ENCODE measurements at regions not wholly inside any gene's neighbourhood (a gene's known extent, or its start where the extent isn't known, plus 50 kb on each side); places are given as distances from the start of the nearest gene placed in this dataset.

DNA sequence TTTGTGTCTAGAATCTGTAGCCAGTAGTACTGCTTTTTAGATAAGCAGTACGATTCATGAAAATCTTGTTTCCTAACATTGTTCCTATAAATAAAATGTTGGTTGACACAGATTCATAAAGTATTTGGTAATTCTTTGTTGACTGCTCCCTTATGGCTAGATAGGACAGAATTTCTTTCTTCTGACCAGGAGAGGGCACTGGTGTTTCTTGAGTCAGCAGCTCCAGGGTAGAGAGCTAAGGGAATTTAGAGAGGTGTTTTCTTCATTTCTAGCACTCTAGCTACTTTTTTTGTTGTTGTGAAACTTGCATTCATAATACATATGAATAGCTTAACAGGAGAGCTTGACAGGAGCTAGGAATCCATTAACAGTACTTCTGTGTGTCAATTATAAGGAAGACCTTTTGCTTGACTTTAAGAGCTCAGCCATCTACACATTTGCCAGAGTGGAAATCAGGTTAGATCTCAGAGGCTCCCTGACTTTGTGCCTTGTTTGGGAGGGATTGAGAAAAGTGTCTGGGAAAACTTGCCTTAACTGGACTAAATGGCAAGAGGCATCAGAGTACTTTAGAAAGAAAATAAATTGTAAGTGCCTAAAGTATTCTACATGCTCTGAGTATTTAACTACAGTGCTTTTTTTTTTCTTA, 756.1 kb downstream of the SH3BGRL start:
- H3K4me1 Mint-ChIP-seq, result no peaks in the 10 kb centered on the region
- H2BK5ac ChIP-seq (ENCODE audit: insufficient read length, low read length), result no peak overlapping the region
- H3K9me3 Mint-ChIP-seq, result peaks cover 50 to 65% of the 10 kb centered on the region in 2 experiments
- DNase-seq, result no peak
- H3K9ac ChIP-seq (ENCODE audit: extremely low read depth, insufficient read length, low read length), result no peak overlapping the region
- H3K23ac ChIP-seq (ENCODE audit: insufficient read length, low read depth, low read length), result no peak overlapping the region
- no peak overlapping the region for H3K4ac ChIP-seq (ENCODE audit: low read depth, low read length)
- no peak overlapping the region for H3K27ac ChIP-seq (ENCODE audit: insufficient read length, low read depth, low read length)
- no peaks in the 10 kb centered on the region for H3K23me2 ChIP-seq (ENCODE audit: insufficient read length, low read depth, low read length, poor library complexity, severe bottlenecking)
- no peak overlapping the region for H3K56ac ChIP-seq (ENCODE audit: insufficient read length, low read depth, low read length)
- H3K18ac ChIP-seq (ENCODE audit: insufficient read length, low read depth, low read length), result no peak overlapping the region
- H3K27me3 Mint-ChIP-seq (ENCODE audit: low read depth), result no peaks in the 10 kb centered on the region
- H3K4me1 ChIP-seq (ENCODE audit: insufficient read depth, low read length), result no peaks in the 10 kb centered on the region
- H2AFZ ChIP-seq (ENCODE audit: low read length), result no peak overlapping the region
- H3K14ac ChIP-seq (ENCODE audit: insufficient read depth, low read length), result no peak overlapping the region
- H4K91ac ChIP-seq (ENCODE audit: insufficient read length, low read depth, low read length), result no peak overlapping the region
- H3K27ac Mint-ChIP-seq, result no peak overlapping the region
- H2BK12ac ChIP-seq (ENCODE audit: insufficient read length, low read depth, low read length), result no peak overlapping the region
- no peak overlapping the region for H2BK120ac ChIP-seq (ENCODE audit: low read depth, low read length, poor library complexity, severe bottlenecking)
- H4K5ac ChIP-seq (ENCODE audit: insufficient read length, low read depth, low read length), result no peak overlapping the region
- no peak overlapping the region for H2AK5ac ChIP-seq (ENCODE audit: insufficient read length, low read length)
- TF ChIP-seq, protein P1, sequence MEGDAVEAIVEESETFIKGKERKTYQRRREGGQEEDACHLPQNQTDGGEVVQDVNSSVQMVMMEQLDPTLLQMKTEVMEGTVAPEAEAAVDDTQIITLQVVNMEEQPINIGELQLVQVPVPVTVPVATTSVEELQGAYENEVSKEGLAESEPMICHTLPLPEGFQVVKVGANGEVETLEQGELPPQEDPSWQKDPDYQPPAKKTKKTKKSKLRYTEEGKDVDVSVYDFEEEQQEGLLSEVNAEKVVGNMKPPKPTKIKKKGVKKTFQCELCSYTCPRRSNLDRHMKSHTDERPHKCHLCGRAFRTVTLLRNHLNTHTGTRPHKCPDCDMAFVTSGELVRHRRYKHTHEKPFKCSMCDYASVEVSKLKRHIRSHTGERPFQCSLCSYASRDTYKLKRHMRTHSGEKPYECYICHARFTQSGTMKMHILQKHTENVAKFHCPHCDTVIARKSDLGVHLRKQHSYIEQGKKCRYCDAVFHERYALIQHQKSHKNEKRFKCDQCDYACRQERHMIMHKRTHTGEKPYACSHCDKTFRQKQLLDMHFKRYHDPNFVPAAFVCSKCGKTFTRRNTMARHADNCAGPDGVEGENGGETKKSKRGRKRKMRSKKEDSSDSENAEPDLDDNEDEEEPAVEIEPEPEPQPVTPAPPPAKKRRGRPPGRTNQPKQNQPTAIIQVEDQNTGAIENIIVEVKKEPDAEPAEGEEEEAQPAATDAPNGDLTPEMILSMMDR (conservative IDR thresholded peaks at IDR 0.05), result peak; percentile 52; the same call in 2 of the 3 replicates
- H3K79me1 ChIP-seq (ENCODE audit: insufficient read depth, low read depth, low read length, poor library complexity, severe bottlenecking), result no peaks in the 10 kb centered on the region
- peaks cover 48% of the 10 kb centered on the region for H3K9me3 ChIP-seq (ENCODE audit: control insufficient read depth, low read depth, low read length)
- no peak overlapping the region for H3T11ph ChIP-seq (ENCODE audit: low read length)
- H4K20me1 ChIP-seq (ENCODE audit: control insufficient read depth, insufficient read depth, insufficient read length), result no peaks in the 10 kb centered on the region
- H4K8ac ChIP-seq (replicated peaks; ENCODE audit: insufficient read length, low read depth, low read length), result no peak overlapping the region
- no peak overlapping the region for H2BK20ac ChIP-seq (ENCODE audit: low read depth, low read length, poor library complexity, severe bottlenecking)
- no peaks in the 10 kb centered on the region for H3K27me3 ChIP-seq (ENCODE audit: insufficient read depth, low read length)
- H3K36me3 Mint-ChIP-seq (ENCODE audit: insufficient read depth in 1 of 3, low read depth in 3 of 3), result peaks cover 0 to 6% (median 1%) of the 10 kb centered on the region in 3 experiments; a peak in 2 of 7 replicates
- no peak overlapping the region for H3K4me3 Mint-ChIP-seq
- H2BK15ac ChIP-seq (ENCODE audit: low read depth, low read length), result no peak overlapping the region
- H3K4me2 ChIP-seq (ENCODE audit: insufficient read depth, insufficient read length, low read length), result no peak overlapping the region
- WGBS (ENCODE audit: extremely low coverage, insufficient read length, low lambda C conversion rate), result no CpG with 5 or more reads among the region's 1 CpG
- H3K79me2 ChIP-seq (ENCODE audit: insufficient read depth, low read length), result no peaks in the 10 kb centered on the region

Data from H9 (cell line).